Keratinocyte (primary cell): ENCODE measurements at regions not wholly inside any gene's neighbourhood (a gene's known extent, or its start where the extent isn't known, plus 50 kb on each side); places are given as distances from the start of the nearest gene placed in this dataset.

Source experiments
- DNase-seq: peaks from one replicate; pipeline ENCODE4 v3.0.0-alpha.2; 2011; ENCODE audit warnings: low read depth, missing footprints, low spot score
- FAIRE-seq: peaks from 2 replicates; lab custom pipeline; 2011; peaks lifted over from hg19 to GRCh38; lab: Jason Lieb, UNC
- H2AFZ ChIP-seq: 2 replicates; pipeline ENCODE4 v1.6.0; 2012; ENCODE audit warnings: low read length, control low read depth, inconsistent platforms; ENCODE audit not compliant: control insufficient read depth
- H3K27ac ChIP-seq: 2 replicates; pipeline ENCODE4 v1.5.1; 2011; ENCODE audit warnings: low read length; ENCODE audit not compliant: control insufficient read depth, insufficient read depth
- H3K27me3 ChIP-seq: 3 replicates; pipeline ENCODE4 v1.6.0; 2011; ENCODE audit warnings: low read length; ENCODE audit not compliant: control insufficient read depth, insufficient read depth; ENCODE audit errors: extremely low read depth
- H3K36me3 ChIP-seq, 2 experiments: 2 replicates in 1 of 2; 3 replicates in 1 of 2; pipeline ENCODE4 v1.5.1; 2011; ENCODE audit warnings: low read length in 2 of 2, mild to moderate bottlenecking in 1 of 2; ENCODE audit not compliant: control insufficient read depth in 2 of 2, insufficient read depth in 2 of 2; ENCODE audit errors: extremely low read depth in 1 of 2
- H3K4me1 ChIP-seq: 3 replicates; pipeline ENCODE4 v1.5.1; 2011; ENCODE audit warnings: low read length; ENCODE audit not compliant: control insufficient read depth, insufficient read depth; ENCODE audit errors: extremely low read depth
- H3K4me2 ChIP-seq: 3 replicates; pipeline ENCODE4 v1.6.0; 2011; ENCODE audit warnings: low read depth, low read length; ENCODE audit not compliant: control insufficient read depth, insufficient read depth; ENCODE audit errors: extremely low read depth
- H3K4me3 ChIP-seq, 3 experiments: fragments of 200-600 bp in 1 of 3; sonication (generic) in 1 of 3; 2 replicates in 2 of 3; 3 replicates in 1 of 3; pipeline ENCODE4 v1.5.1; 2011 to 2016; ENCODE audit warnings: low read length in 3 of 3, mild to moderate bottlenecking in 3 of 3, control low read depth in 2 of 3, inconsistent platforms in 1 of 3, low read depth in 1 of 3, mixed read lengths in 1 of 3, mixed run types in 1 of 3, moderate library complexity in 1 of 3; ENCODE audit not compliant: control insufficient read depth in 2 of 3, insufficient read depth in 2 of 3; ENCODE audit errors: extremely low read depth in 1 of 3
- H3K79me2 ChIP-seq: 2 replicates; pipeline ENCODE4 v1.6.0; 2012; ENCODE audit warnings: low read length; ENCODE audit not compliant: control insufficient read depth, insufficient read depth
- H3K9ac ChIP-seq: 3 replicates; pipeline ENCODE4 v1.6.0; 2011; ENCODE audit warnings: low read length; ENCODE audit not compliant: control insufficient read depth, insufficient read depth; ENCODE audit errors: extremely low read depth
- H3K9me1 ChIP-seq: 3 replicates; pipeline ENCODE4 v1.6.0; 2011; ENCODE audit warnings: low read length; ENCODE audit not compliant: control insufficient read depth, insufficient read depth; ENCODE audit errors: extremely low read depth
- H3K9me3 ChIP-seq: 2 replicates; pipeline ENCODE4 v1.5.1; 2012; ENCODE audit warnings: low read depth, low read length; ENCODE audit not compliant: control insufficient read depth
- H4K20me1 ChIP-seq: 3 replicates; pipeline ENCODE4 v1.6.0; 2011; ENCODE audit warnings: low read length; ENCODE audit not compliant: control insufficient read depth, insufficient read depth; ENCODE audit errors: extremely low read depth
- EZH2 ChIP-seq: IDR thresholded peaks from one replicate; pipeline ENCODE4 v1.6.1; 2012; ENCODE audit warnings: inconsistent platforms, mild to moderate bottlenecking, low read length, moderate library complexity
- dilution Hi-C: fragments of 300-500 bp; cut with MboI; formaldehyde crosslinking; loops from one replicate; pipeline ENCODE4 v1.7.0; 2020; ENCODE audit warnings: low sequenced_read_pairs; ENCODE audit not compliant: extremely low pct_ligation_motif_present
- TF ChIP-seq, protein P1 (sequence below), 3 experiments: IDR thresholded peaks in 1 of 3; conservative IDR thresholded peaks in 1 of 3; optimal IDR thresholded peaks in 1 of 3; 2 replicates in 2 of 3; 3 replicates in 1 of 3; pipeline versions ENCODE3 to v1.5.1; 2011; ENCODE audit warnings: low read length in 3 of 3, mild to moderate bottlenecking in 3 of 3, moderate library complexity in 2 of 3, control low read depth in 1 of 3, inconsistent platforms in 1 of 3; ENCODE audit not compliant: insufficient read depth in 2 of 3; ENCODE audit errors: extremely low read depth in 1 of 3

DNA sequence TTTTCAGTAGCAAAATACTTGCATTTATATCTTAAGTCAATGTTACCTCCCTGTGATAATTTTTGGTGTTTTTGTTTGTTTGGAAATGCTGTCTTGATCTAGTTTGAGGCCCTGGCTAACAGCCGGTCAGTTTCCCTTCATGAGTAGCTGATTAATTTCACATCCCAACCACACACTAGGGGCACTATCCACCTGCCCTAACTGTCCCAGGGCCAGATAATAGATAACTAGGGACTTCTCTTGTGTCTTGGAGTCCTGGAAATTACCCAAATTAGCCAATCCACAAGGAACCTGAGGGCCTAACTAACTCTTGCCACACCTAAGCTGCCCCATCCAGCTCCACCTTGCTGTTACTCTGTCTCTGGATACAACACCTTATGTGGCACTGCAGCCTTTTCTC is 399.9 kb downstream of the FOXG1 start:
- DNase-seq, result no peak
- no peak overlapping the region for H3K4me2 ChIP-seq
- H4K20me1 ChIP-seq, result no peaks in the 10 kb centered on the region
- no peak overlapping the region for H3K4me3 ChIP-seq
- dilution Hi-C loops, result no loop called here
- H3K79me2 ChIP-seq, result no peaks in the 10 kb centered on the region
- no peaks in the 10 kb centered on the region for H3K9me1 ChIP-seq
- H3K36me3 ChIP-seq, result no peaks in the 10 kb centered on the region
- FAIRE-seq, result no peak
- no peak overlapping the region for H3K9ac ChIP-seq
- H3K27me3 ChIP-seq, result no peaks in the 10 kb centered on the region
- no peak overlapping the region for H3K27ac ChIP-seq
- no peaks in the 10 kb centered on the region for H3K4me1 ChIP-seq
- H2AFZ ChIP-seq, result no peak overlapping the region
- no peak for TF ChIP-seq EZH2
- TF ChIP-seq, protein P1, sequence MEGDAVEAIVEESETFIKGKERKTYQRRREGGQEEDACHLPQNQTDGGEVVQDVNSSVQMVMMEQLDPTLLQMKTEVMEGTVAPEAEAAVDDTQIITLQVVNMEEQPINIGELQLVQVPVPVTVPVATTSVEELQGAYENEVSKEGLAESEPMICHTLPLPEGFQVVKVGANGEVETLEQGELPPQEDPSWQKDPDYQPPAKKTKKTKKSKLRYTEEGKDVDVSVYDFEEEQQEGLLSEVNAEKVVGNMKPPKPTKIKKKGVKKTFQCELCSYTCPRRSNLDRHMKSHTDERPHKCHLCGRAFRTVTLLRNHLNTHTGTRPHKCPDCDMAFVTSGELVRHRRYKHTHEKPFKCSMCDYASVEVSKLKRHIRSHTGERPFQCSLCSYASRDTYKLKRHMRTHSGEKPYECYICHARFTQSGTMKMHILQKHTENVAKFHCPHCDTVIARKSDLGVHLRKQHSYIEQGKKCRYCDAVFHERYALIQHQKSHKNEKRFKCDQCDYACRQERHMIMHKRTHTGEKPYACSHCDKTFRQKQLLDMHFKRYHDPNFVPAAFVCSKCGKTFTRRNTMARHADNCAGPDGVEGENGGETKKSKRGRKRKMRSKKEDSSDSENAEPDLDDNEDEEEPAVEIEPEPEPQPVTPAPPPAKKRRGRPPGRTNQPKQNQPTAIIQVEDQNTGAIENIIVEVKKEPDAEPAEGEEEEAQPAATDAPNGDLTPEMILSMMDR (optimal IDR thresholded peaks at IDR 0.05 in 1 of 3, IDR thresholded peaks at IDR 0.05 in 1 of 3, conservative IDR thresholded peaks at IDR 0.05 in 1 of 3; ENCODE audit: extremely low read depth in 1 of 3, insufficient read depth in 2 of 3, low read length in 3 of 3), result no peak
- H3K9me3 ChIP-seq, result peaks cover 3% of the 10 kb centered on the region

DNA sequence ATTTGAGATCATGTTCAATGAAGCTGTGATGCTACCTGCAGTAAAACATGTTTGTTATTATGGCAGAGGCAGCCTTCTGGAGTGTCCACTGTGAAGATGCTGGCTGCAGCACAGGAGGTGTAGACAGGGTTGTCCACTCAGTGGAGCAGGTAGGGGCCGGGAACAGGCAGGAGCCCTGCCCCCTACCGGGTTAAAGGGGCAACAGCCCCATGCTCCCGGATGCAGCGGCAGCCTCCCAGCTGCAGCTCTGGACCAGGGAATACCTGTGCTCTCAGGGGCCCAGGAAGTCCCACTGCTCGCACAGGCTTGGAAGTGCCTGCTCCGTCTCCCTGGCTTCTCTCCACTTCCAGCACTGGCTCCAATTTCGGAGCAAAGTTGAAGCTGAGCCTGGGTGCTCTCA is 401.6 kb downstream of the FOXG1 start:
- Histone ChIP-seq H3K9ac (no peak overlapping the region), H3K27ac (no peak overlapping the region), H3K4me1 (no peaks in the 10 kb centered on the region), H3K27me3 (no peaks in the 10 kb centered on the region), H2AFZ (no peak overlapping the region), H3K9me3 (peaks cover 3% of the 10 kb centered on the region), H3K4me2 (no peak overlapping the region), H3K4me3 (no peak overlapping the region), H3K36me3 (no peaks in the 10 kb centered on the region), H3K9me1 (no peaks in the 10 kb centered on the region), H4K20me1 (no peaks in the 10 kb centered on the region), H3K79me2 (no peaks in the 10 kb centered on the region)
- dilution Hi-C loops, result no loop called here
- FAIRE-seq (no peak), DNase-seq (no peak)
- no peak for TF ChIP-seq EZH2
- TF ChIP-seq, protein P1 (optimal IDR thresholded peaks at IDR 0.05 in 1 of 3, IDR thresholded peaks at IDR 0.05 in 1 of 3, conservative IDR thresholded peaks at IDR 0.05 in 1 of 3; ENCODE audit: extremely low read depth in 1 of 3, insufficient read depth in 2 of 3, low read length in 3 of 3), result no peak
